Head of caudate nucleus (tissue), 42 donors: ENCODE measurements at regions not wholly inside any gene's neighbourhood (a gene's known extent, or its start where the extent isn't known, plus 50 kb on each side); places are given as distances from the start of the nearest gene placed in this dataset.

Source experiments
- DNase-seq, 42 donors: peaks; one replicate each; pipeline versions ENCODE4 v3.0.0 to v3.0.0-alpha.2; 2020 to 2021; ENCODE audit warnings: mixed read lengths in 7 of 42
- intact Hi-C: fragments of 100-400 bp; cut with DNase I; formaldehyde crosslinking; loops from one replicate; pipeline ENCODE4 v1.15.0; 2022

- peak in 1 of 42 donors; percentile 12 for DNase-seq
- intact Hi-C loops = no loop called here
Measured at GRCh38 chr15:101554115-101554915, 64.8 kb upstream of the PCSK6 start.

GRCh38 chr15:101551696-101552591 is 62.4 kb upstream of the PCSK6 start:
- no peak for DNase-seq
- intact Hi-C loops = no loop called here

GRCh38 chr15:101550124-101550523 is 60.6 kb upstream of the PCSK6 start:
- intact Hi-C loops = no loop called here
- DNase-seq = no peak

- intact Hi-C loops = no loop called here
- peak in 1 of 42 donors; percentile 11 for DNase-seq
Measured at GRCh38 chr15:101549647-101550046, 60.1 kb upstream of the PCSK6 start.

GRCh38 chr15:101547737-101548136 is 58.2 kb upstream of the PCSK6 start:
- DNase-seq = no peak
- intact Hi-C loops = no loop called here

- no peak for DNase-seq
Measured at GRCh38 chr15:101545548-101546505, 56.3 kb upstream of the PCSK6 start.

GRCh38 chr15:101544613-101544945 is 55.1 kb upstream of the PCSK6 start:
- intact Hi-C loops = no loop called here
- no peak for DNase-seq

More at GRCh38 chr15:101545548-101546505, 56.3 kb upstream of the PCSK6 start:
- intact Hi-C loops = no loop called here

GRCh38 chr15:101543926-101544612 is 54.6 kb upstream of the PCSK6 start:
- DNase-seq = no peak
- intact Hi-C loops = no loop called here

- DNase-seq = peak in 1 of 42 donors; percentile 12
Measured at GRCh38 chr15:101543431-101543830, 53.9 kb upstream of the PCSK6 start.

GRCh38 chr15:101543026-101543390 is 53.5 kb upstream of the PCSK6 start:
- intact Hi-C loops = no loop called here
- peak in 1 of 42 donors; percentile 12 for DNase-seq

More at GRCh38 chr15:101543431-101543830, 53.9 kb upstream of the PCSK6 start:
- intact Hi-C loops = no loop called here

- peak in 7 of 42 donors; percentile 7 to 43 (median 29) for DNase-seq
Measured at GRCh38 chr15:101542306-101543025, 53.0 kb upstream of the PCSK6 start.

GRCh38 chr15:101541501-101542292 is 52.2 kb upstream of the PCSK6 start:
- DNase-seq = peak in 5 of 42 donors; percentile 3 to 29 (median 15)
- intact Hi-C loops = no loop called here

More at GRCh38 chr15:101542306-101543025, 53.0 kb upstream of the PCSK6 start:
- intact Hi-C loops = no loop called here

GRCh38 chr15:101540480-101541239 is 51.2 kb upstream of the PCSK6 start:
- DNase-seq = peak in 6 of 42 donors; percentile 7 to 25 (median 17)
- intact Hi-C loops = no loop called here

GRCh38 chr15:101539930-101540329 is 50.4 kb upstream of the PCSK6 start:
- DNase-seq = peak in 5 of 42 donors; percentile 6 to 40 (median 16)
- intact Hi-C loops = no loop called here

- DNase-seq = peak in 5 of 42 donors; percentile 8 to 36 (median 28)
- intact Hi-C loops = no loop called here
Measured at GRCh38 chr15:101539492-101539891, 50.0 kb upstream of the PCSK6 start.
